GM18873 (cell line): ENCODE measurements at regions not wholly inside any gene's neighbourhood (a gene's known extent, or its start where the extent isn't known, plus 50 kb on each side); places are given as distances from the start of the nearest gene placed in this dataset.
"Not testable (repeated sequence)": the region's sequence is repeated elsewhere in the genome, so short reads cannot be mapped to it uniquely, and the experiment has no call there.

ENCODE experiments used
- ATAC-seq: cut with Tn5 transposase; IDR thresholded peaks from one replicate; pipeline ENCODE4 v1.9.1; 2021; ENCODE audit warnings: mild to moderate bottlenecking, moderate library complexity, moderate number of reproducible peaks; ENCODE audit not compliant: unreplicated experiment, low FRiP score

DNA sequence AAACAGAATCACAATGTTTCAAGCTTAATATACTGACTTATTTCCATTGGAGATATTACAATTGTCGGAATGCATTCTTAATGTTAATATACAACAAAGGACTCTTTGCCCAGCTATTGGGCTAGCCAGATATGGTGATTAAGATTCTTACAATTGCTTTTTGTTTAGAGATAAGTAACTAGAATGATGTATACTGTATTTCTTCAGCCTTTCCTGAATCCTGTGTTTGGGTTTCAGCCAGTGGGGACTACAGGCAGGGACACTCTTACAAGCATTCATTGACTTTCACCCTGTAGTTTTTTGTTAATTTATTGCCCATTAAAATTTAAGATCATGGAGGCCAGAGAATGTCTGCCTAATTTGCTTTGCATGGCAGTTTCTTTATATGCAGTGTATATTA lies 254.1 kb upstream of the TMEFF2 start:
- ATAC-seq, result no peak

DNA sequence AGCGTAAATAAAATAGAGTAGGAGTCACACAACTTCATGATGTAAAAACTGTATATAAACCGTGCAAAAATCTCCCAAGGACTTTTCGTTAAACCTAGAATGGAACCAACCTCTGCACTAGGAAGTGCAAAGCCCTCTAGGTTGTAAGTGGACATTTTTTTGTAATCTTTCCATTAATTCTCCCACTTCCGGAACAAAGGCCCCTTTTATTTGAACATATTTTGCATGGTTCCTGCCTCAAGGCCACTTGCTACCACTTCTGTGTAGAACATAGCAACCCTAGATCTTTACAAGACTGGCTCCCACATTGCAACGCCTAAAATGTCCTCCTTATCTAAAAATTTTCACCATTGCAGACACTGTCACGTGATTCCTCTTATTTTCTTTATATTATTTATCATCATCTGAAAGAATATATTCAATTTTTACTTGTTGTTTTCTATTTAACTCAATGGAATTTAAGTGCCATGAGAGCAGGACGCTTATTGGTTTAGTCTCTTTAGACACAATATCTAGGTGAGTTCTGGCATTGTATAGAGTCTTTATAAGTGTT lies 249.6 kb upstream of the TMEFF2 start:
- no peak for ATAC-seq

- no peak for ATAC-seq
Measured at GRCh38 chr2:192443831-192444230, 249.1 kb upstream of the TMEFF2 start.

GRCh38 chr2:192438239-192438638 lies 243.5 kb upstream of the TMEFF2 start:
- ATAC-seq, result no peak

- no peak for ATAC-seq
Measured at GRCh38 chr2:192437653-192438052, 242.9 kb upstream of the TMEFF2 start.

DNA sequence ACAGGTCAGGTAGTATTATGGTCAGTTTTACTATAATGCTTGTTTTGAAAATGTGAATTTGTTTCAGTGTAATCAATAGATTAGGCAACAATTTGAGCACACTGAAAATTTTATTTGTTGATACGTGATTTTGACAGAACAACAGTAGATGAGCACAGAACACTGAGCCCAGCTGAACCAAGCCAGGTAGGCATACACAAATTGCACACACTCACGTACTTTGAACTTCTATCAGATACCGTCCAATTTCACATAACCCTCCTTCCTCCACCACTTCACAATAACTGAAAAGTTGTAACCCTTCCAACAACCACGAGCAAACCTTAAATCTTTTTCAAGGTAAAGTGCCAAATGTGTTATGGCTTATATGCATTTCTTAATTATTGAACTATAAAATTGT lies 229.5 kb upstream of the TMEFF2 start:
- ATAC-seq, result no peak

- no peak for ATAC-seq
Measured at GRCh38 chr2:192419786-192420185, 225.1 kb upstream of the TMEFF2 start.

GRCh38 chr2:192416060-192416459 lies 221.3 kb upstream of the TMEFF2 start:
- ATAC-seq, result no peak

GRCh38 chr2:192414794-192415193 lies 220.1 kb upstream of the TMEFF2 start:
- ATAC-seq, result no peak

DNA sequence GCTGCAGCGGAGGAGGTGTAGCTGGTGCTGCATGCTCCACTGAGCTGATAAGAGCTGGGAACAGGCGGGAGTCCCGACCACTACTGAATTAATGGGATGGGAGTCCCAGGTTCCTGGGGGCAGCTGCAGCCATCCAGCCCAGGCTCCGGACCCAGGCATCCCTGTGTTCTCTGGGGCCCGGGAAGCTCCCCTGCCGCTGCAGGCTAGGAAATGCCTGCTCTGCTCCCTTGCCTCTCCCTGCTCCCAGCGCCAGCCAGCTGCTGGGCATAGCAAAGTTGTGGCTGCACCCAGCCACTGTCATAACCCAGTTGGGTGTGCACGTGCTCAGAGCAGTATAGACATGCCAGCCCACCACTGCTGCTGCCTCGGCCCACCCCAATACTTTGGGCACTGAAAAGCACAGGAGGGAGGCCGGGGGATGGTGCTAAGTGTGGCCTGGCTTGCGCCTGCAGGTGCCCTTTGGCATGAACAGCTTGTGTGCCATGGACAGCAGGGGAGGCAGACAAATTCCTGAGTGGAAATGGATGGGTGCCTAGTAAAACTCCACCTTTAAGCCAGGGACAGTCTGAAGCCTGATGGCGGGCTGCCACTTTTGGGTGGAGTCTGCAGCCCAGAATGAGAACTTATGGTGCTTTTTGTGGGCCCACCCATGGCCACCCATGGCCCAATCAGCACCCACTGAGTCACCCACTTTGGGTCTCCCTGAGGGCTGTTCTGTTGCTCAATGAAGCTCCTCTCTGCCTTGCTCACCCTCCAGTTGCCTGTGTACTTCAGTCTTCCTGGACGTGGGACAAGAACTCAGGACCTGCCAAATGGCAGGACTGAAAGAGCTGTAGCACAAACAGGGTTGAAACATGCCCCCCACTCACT lies 219.3 kb upstream of the TMEFF2 start:
- ATAC-seq, result no peak

- ATAC-seq, result not testable (repeated sequence)
Measured at GRCh38 chr2:192412866-192413265, 218.1 kb upstream of the TMEFF2 start.

DNA sequence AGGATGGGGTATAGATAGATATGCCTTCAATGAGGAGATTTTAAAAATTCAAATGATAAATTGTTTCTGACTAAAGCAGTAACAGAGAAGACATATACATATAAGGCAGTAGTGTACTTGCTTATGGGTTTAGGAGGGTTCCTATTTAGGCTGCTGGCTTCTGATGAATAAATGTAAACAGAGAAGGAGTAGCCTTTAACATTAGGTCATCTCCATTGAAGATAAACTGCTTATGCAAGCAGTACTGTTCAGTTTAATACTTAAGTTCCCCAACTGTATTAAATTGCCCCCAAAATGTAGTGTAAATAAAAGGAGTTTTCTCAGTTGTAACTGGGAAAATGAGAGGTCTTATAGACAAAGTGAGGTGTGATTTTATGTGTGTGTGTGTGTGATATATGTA lies 217.7 kb upstream of the TMEFF2 start:
- no peak for ATAC-seq

DNA sequence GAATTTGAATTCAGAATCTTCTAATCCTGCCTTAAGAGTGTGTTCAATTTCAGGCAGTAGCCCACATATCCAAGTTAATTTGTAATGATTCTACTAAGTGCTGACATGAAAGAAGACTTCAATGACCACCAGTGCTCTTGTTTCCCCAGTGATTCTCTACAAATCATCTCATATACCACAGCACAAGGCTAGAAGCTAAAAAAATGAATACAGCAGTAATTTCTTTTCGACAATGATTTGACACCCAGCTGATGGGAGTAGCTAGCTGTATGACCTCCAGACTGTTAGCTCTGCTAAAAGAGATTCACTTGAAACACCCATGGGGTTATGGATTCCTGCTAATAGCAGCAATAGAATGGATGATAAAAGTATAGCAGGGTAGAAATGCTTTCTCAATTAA lies 217.0 kb upstream of the TMEFF2 start:
- no peak for ATAC-seq

DNA sequence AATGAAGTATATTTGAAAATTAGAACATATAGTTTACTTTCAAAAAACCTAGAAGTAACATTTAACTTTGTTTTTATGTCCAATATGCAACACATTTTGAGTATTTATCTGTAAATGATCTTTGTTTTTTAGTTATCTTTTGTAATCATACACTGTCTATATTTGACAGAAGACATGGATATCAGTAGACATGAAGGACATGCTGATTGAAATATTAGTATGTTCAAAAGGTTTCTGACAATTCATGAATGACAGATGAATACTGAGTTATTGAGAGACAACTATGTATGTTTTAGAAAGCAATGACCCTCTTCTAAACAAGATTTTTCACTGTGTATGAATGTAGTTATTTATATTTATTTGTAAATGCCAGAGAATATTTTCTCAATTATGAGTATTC lies 215.6 kb upstream of the TMEFF2 start:
- no peak for ATAC-seq

DNA sequence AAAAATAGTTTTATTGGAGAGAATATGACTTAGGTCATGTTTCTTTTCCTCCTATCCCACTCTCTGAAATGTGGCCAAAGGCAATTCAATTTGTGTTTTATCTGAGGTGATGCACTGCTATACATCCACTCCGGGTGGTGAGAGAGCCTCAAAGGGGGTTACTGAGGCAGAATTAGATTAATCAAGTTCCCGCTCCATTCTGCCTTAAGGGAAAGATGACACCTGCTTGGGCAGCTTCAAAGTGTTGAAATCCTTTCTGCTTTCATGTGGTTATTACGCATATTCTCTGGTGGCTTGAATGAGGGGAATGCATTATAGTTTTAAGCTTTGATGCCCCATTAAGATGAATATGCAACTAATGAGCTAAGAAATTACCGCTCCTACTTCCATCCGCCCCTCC lies 213.0 kb upstream of the TMEFF2 start:
- ATAC-seq, result no peak

- no peak for ATAC-seq
Measured at GRCh38 chr2:192398236-192398635, 203.5 kb upstream of the TMEFF2 start.

GRCh38 chr2:192394605-192395004 lies 199.9 kb upstream of the TMEFF2 start:
- ATAC-seq, result no peak

- no peak for ATAC-seq
Measured at GRCh38 chr2:192391041-192391440, 196.3 kb upstream of the TMEFF2 start.

- ATAC-seq, result no peak
Measured at GRCh38 chr2:192390401-192390800, 195.7 kb upstream of the TMEFF2 start.

DNA sequence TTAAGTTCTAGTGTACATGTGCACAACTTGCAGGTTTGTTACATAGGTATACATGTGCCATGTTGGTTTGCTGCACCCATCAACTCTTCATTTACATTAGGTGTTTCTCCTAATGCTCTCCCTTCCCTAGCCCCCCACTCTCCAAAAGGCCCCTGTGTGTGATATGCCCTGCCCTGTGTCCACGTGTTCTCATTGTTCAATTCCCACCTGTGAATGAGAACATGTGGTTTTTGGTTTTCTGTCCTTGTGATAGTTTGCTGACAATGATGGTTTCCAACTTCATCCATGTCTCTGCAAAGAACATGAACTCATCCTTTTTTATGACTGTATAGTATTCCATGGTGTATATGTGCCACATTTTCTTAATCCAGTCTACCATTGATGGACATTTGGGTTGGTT lies 189.5 kb upstream of the TMEFF2 start:
- not testable (repeated sequence) for ATAC-seq

- ATAC-seq, result no peak
Measured at GRCh38 chr2:192381082-192381481, 186.3 kb upstream of the TMEFF2 start.

DNA sequence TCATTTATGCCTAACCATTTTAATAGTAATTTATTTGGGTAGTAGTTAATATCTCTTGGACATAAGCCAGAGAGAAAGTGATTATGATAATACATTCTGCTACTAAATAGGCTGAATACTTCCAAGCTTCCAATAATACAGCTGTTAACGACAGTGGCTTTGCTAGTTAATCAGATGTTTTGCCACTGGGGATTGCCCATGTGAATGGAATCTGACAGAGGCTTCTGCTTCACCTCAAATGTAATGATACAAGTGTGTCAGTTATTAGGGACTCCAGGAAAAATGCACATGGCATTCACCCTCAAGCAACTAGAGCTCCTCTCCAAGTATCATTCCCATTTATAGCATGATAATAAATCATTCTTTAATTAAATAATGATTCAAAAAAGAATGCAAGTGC lies 185.0 kb upstream of the TMEFF2 start:
- ATAC-seq, result no peak
